SK-N-SH (cell line): ENCODE measurements at regions not wholly inside any gene's neighbourhood (a gene's known extent, or its start where the extent isn't known, plus 50 kb on each side); places are given as distances from the start of the nearest gene placed in this dataset.

Experiments
- CTCF ChIA-PET: fragments of 300-600, 350-600 bp; formaldehyde crosslinking; extraction: SDS; loops from one replicate; lab custom pipeline; 2021; lab: Yijun Ruan, JAX
- POLR2A ChIA-PET: fragments of 350-600 bp; sonication (Branson Sonifier 250); formaldehyde crosslinking; extraction: SDS; loops from one replicate; lab custom pipeline; 2020; ENCODE audit warnings: antibody characterized with exemption, inconsistent platforms; lab: Yijun Ruan, JAX
- DNase-seq: peaks from one replicate; pipeline ENCODE4 v3.0.0; 2012
- H2AFZ ChIP-seq: fragments of 200-600 bp; sonication (generic); 2 replicates; pipeline ENCODE4 v1.8.1; 2016; ENCODE audit warnings: antibody characterized with exemption, mild to moderate bottlenecking, low read depth
- H3F3A ChIP-seq: fragments of 200-600 bp; sonication (generic); replicated peaks from 2 replicates; pipeline ENCODE3; 2016; ENCODE audit warnings: antibody characterized with exemption, mild to moderate bottlenecking; ENCODE audit not compliant: insufficient read depth
- H3K27ac ChIP-seq, 2 experiments: fragments of 200-500 bp in 1 of 2; fragments of 200-600 bp in 1 of 2; sonication (Bioruptor generic) in 1 of 2; sonication (generic), shearing (Covaris generic) in 1 of 2; 2 replicates each; pipeline versions ENCODE4 v1.5.1 to v1.6.1; 2014 to 2016; ENCODE audit warnings: low read depth in 2 of 2, inconsistent platforms in 1 of 2, low read length in 1 of 2, mild to moderate bottlenecking in 1 of 2, mixed read lengths in 1 of 2
- H3K27me3 ChIP-seq: fragments of 200-600 bp; sonication (generic), shearing (Covaris generic); 2 replicates; pipeline ENCODE4 v1.6.1; 2016; ENCODE audit warnings: mixed run types; ENCODE audit not compliant: insufficient read depth
- H3K36me3 ChIP-seq, 2 experiments: fragments of 200-500 bp in 1 of 2; fragments of 200-600 bp in 1 of 2; sonication (Bioruptor generic) in 1 of 2; sonication (generic) in 1 of 2; replicated peaks in 1 of 2; 2 replicates each; pipeline versions ENCODE3 to v1.5.1; 2014 to 2016; ENCODE audit warnings: low read length in 1 of 2, mild to moderate bottlenecking in 1 of 2; ENCODE audit not compliant: insufficient read depth in 2 of 2, control insufficient read depth in 1 of 2
- H3K4me1 ChIP-seq, 2 experiments: fragments of 200-500 bp in 1 of 2; fragments of 200-600 bp in 1 of 2; sonication (Bioruptor generic) in 1 of 2; sonication (generic), shearing (Covaris generic) in 1 of 2; 2 replicates each; pipeline versions ENCODE4 v1.5.1 to v1.6.1; 2014 to 2016; ENCODE audit warnings: low read depth in 1 of 2, low read length in 1 of 2, mixed run types in 1 of 2; ENCODE audit not compliant: insufficient read depth in 2 of 2, control insufficient read depth in 1 of 2
- H3K4me2 ChIP-seq: fragments of 200-600 bp; sonication (generic), shearing (Covaris generic); 2 replicates; pipeline ENCODE4 v1.6.1; 2017; ENCODE audit warnings: mixed run types
- H3K4me3 ChIP-seq, 2 experiments: fragments of 200-500 bp in 1 of 2; fragments of 200-600 bp in 1 of 2; sonication (Bioruptor generic) in 1 of 2; sonication (generic), shearing (Covaris generic) in 1 of 2; 2 replicates each; pipeline versions ENCODE4 v1.5.1 to v1.8.1; 2014 to 2016; ENCODE audit warnings: low read depth in 2 of 2, inconsistent platforms in 1 of 2, low read length in 1 of 2, mild to moderate bottlenecking in 1 of 2, mixed read lengths in 1 of 2, moderate library complexity in 1 of 2
- H3K79me2 ChIP-seq: fragments of 200-600 bp; sonication (generic); 2 replicates; pipeline ENCODE4 v1.8.1; 2017; ENCODE audit warnings: mild to moderate bottlenecking; ENCODE audit not compliant: insufficient read depth
- H3K9ac ChIP-seq: fragments of 200-600 bp; sonication (generic); 2 replicates; pipeline ENCODE4 v1.6.1; 2017; ENCODE audit warnings: mixed run types
- H3K9me2 ChIP-seq: fragments of 200-600 bp; sonication (generic); 2 replicates; pipeline ENCODE4 v1.6.1; 2017; ENCODE audit warnings: mixed run types
- H3K9me3 ChIP-seq: fragments of 200-600 bp; sonication (generic); 2 replicates; pipeline ENCODE4 v1.6.1; 2017; ENCODE audit warnings: mixed run types, mild to moderate bottlenecking, moderate library complexity
- H4K20me1 ChIP-seq: fragments of 200-600 bp; sonication (generic); 2 replicates; pipeline ENCODE4 v1.6.1; 2017; ENCODE audit warnings: mild to moderate bottlenecking, mixed run types; ENCODE audit not compliant: insufficient read depth
- EZH2phosphoT487 ChIP-seq: fragments of 200-600 bp; sonication (generic); IDR thresholded peaks from 2 replicates; pipeline ENCODE4 v1.6.1; 2017; ENCODE audit warnings: low read depth, mixed run types, mild to moderate bottlenecking, antibody characterized with exemption, moderate library complexity, borderline replicate concordance
- FOSL2 ChIP-seq: IDR thresholded peaks from 2 replicates; pipeline ENCODE4 v1.4.0; 2012; ENCODE audit warnings: low read depth, mild to moderate bottlenecking, moderate library complexity, borderline replicate concordance
- GABPA ChIP-seq: IDR thresholded peaks from 2 replicates; pipeline ENCODE4 v1.4.0; 2012; ENCODE audit warnings: low read depth, mild to moderate bottlenecking
- GATA2 ChIP-seq: sonication (generic); formaldehyde crosslinking; IDR thresholded peaks from 2 replicates; pipeline ENCODE4 v1.5.0; 2020; ENCODE audit warnings: mild to moderate bottlenecking, missing genetic modification reagents
- MXI1 ChIP-seq: IDR thresholded peaks from 2 replicates; pipeline ENCODE4 v1.6.1; 2012; ENCODE audit warnings: mild to moderate bottlenecking, low read depth, low read length, improper control_type of control experiment
- NRF1 ChIP-seq: IDR thresholded peaks from 2 replicates; pipeline ENCODE4 v1.6.1; 2012; ENCODE audit warnings: low read depth, mild to moderate bottlenecking, low read length
- RAD21 ChIP-seq: IDR thresholded peaks from 2 replicates; pipeline ENCODE4 v1.6.1; 2012; ENCODE audit warnings: mild to moderate bottlenecking, low read length
- TCF12 ChIP-seq: IDR thresholded peaks from 2 replicates; pipeline ENCODE4 v1.4.0; 2012
- TEAD4 ChIP-seq: IDR thresholded peaks from 2 replicates; pipeline ENCODE4 v1.4.0; 2012; ENCODE audit warnings: mild to moderate bottlenecking, borderline replicate concordance; ENCODE audit not compliant: insufficient read depth
- YY1 ChIP-seq: IDR thresholded peaks from 2 replicates; pipeline ENCODE4 v1.4.0; 2012; ENCODE audit warnings: low read depth, mild to moderate bottlenecking
- WGBS: methylation state at CpG from one replicate; pipeline ENCODE4 v1.1.6; 2017; ENCODE audit warnings: low lambda C conversion rate; 5-methylcytosine and 5-hydroxymethylcytosine counted together
- TF ChIP-seq, protein P1 (sequence below): fragments of 200-600 bp; sonication (generic); IDR thresholded peaks from 2 replicates; pipeline ENCODE4 v1.6.1; 2017; ENCODE audit warnings: antibody characterized with exemption, mild to moderate bottlenecking, moderate library complexity
- TF ChIP-seq, protein P2 (sequence below): IDR thresholded peaks from 2 replicates; pipeline ENCODE4 v1.6.1; 2012; ENCODE audit warnings: mild to moderate bottlenecking, low read depth, low read length, moderate library complexity
- TF ChIP-seq, protein P3 (sequence below): fragments of 150-350 bp; IDR thresholded peaks from 2 replicates; pipeline ENCODE4 v1.6.1; 2017; ENCODE audit warnings: antibody characterized with exemption, low read length, low read depth, borderline replicate concordance

DNA sequence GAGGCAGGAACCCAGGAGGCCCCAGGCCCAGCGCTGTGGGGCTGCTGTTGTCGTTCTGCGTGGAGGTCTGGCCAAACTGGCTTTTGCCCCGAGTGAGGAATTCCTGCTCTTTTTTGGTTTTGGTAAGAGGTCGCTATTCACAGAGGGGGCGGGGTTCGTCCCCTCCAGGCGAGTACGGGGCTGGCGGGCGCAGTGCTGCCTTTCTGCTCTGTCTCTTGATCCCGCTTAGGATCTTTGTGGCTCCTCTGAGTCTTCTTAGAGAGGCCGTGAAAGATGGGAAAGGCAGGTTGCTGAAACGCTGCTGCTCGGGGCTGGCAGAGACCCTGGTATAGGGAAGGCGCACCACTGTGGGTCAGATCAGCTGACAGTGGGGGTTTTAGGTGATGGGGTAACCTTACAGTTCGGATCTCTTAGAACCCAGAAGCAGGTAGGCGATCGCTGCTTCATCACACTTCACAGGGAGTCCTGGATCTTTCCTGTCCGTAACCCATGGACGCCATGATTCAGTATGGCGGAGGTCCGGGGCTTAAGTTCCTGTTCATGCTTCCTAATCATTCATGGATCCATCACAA is 136.7 kb downstream of the KIF20B start:
- Histone ChIP-seq H3K27me3 (peaks cover 21% of the 10 kb centered on the region; the same call in 1 of the 2 replicates), H2AFZ (no peak overlapping the region), H3F3A (no peaks in the 10 kb centered on the region), H4K20me1 (no peaks in the 10 kb centered on the region), H3K79me2 (no peaks in the 10 kb centered on the region), H3K4me1 (no peaks in the 10 kb centered on the region; a peak in 1 of 4 replicates)
- peak; percentile 17 for DNase-seq
- POLR2A ChIA-PET = no interaction called here
- TF ChIP-seq, protein P1, sequence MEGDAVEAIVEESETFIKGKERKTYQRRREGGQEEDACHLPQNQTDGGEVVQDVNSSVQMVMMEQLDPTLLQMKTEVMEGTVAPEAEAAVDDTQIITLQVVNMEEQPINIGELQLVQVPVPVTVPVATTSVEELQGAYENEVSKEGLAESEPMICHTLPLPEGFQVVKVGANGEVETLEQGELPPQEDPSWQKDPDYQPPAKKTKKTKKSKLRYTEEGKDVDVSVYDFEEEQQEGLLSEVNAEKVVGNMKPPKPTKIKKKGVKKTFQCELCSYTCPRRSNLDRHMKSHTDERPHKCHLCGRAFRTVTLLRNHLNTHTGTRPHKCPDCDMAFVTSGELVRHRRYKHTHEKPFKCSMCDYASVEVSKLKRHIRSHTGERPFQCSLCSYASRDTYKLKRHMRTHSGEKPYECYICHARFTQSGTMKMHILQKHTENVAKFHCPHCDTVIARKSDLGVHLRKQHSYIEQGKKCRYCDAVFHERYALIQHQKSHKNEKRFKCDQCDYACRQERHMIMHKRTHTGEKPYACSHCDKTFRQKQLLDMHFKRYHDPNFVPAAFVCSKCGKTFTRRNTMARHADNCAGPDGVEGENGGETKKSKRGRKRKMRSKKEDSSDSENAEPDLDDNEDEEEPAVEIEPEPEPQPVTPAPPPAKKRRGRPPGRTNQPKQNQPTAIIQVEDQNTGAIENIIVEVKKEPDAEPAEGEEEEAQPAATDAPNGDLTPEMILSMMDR = no peak
- TF ChIP-seq FOSL2 (no peak), GATA2 (CRISPR knock-in tag) (no peak), GABPA (no peak), MXI1 (no peak)
- TF ChIP-seq, all 33 proteins: peak for 0
- Histone ChIP-seq H3K9me2 (no peaks in the 10 kb centered on the region), H3K9me3 (no peaks in the 10 kb centered on the region), H3K4me3 (no peak overlapping the region), H3K9ac (no peak overlapping the region), H3K27ac (no peak overlapping the region), H3K36me3 (no peaks in the 10 kb centered on the region), H3K4me2 (no peak overlapping the region)
- CTCF ChIA-PET = interaction anchor here (1.0 kb wide), 1 partner anchor 22 kb away, joined by 3 read pairs; no protein-coding TSS in a partner anchor
- 83% methylated on average over 23 of the region's 23 CpGs for WGBS

DNA sequence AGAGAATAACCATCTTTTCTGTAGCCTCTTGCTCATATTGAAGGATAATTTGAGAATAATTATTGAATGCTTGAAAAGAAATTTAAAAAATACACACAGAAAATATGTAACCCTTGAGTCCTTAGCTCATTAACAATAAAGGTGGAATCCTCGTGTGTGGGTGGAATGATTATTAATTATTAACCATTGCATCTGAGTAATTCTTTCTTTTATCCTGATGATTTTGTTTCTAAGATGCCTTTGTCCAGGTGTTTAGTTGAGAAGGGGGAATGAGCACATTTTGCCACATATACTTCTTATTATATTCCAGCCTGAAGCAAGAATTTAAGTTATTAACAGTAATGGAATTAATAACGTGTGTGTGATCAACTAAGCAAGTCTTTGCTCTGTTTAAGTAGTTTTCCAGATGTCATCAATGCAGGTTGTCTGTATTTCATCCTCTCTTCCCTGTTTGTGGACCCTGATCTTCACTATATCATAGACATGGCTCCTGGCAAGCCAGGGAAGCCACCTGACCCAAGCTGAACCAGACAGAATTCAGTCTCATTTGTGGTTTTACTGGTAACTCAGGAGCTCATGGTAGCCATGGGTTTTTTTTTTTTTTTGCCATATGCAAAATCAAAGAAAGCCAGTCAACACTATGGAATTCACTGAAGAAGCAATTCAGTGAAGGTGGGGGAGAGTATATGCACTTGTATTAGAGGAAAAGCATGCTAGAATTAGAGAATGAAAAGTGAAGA is 144.3 kb downstream of the KIF20B start:
- no peaks in the 10 kb centered on the region for H3K36me3 ChIP-seq
- H3K27ac ChIP-seq = no peak overlapping the region
- peaks cover 12% of the 10 kb centered on the region; the same call in 1 of the 2 replicates for H3K27me3 ChIP-seq
- no peaks in the 10 kb centered on the region for H3K9me3 ChIP-seq
- CTCF ChIA-PET = interaction anchor here (1.0 kb wide), 1 partner anchor 8 kb away, joined by 3 read pairs; no protein-coding TSS in a partner anchor
- no peak for DNase-seq
- POLR2A ChIA-PET = no interaction called here
- no peak overlapping the region for H3K4me3 ChIP-seq
- no peak overlapping the region for H3K4me2 ChIP-seq
- no peak overlapping the region for H3K9ac ChIP-seq
- H2AFZ ChIP-seq = no peak overlapping the region
- H4K20me1 ChIP-seq = no peaks in the 10 kb centered on the region
- no peak for TF ChIP-seq RAD21
- TF ChIP-seq TEAD4 = no peak
- TF ChIP-seq TCF12 = no peak
- no peak for TF ChIP-seq YY1
- no peaks in the 10 kb centered on the region for H3K79me2 ChIP-seq
- H3K4me1 ChIP-seq = no peaks in the 10 kb centered on the region
- 0% methylated on average over 2 of the region's 2 CpGs for WGBS
- no peaks in the 10 kb centered on the region for H3K9me2 ChIP-seq
- H3F3A ChIP-seq = no peaks in the 10 kb centered on the region

DNA sequence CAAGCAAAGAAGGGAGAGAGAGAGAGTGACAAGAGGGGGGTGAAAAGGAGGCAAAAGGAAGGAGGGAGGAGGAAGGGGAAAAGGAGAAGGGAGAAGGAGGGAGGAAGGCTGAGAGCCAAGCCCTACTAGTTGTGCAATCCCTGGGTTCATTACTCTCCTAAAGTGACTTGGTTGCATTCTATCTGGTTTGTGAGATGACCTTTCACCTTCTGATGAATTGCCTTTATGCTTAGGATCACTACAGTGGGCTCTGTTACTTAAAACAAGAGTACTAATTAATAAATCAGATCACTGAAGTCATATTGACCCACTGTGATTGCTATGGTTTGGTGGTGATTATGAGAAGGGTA is 144.9 kb downstream of the KIF20B start:
- no peak for DNase-seq
- Histone ChIP-seq H3K4me2 (no peak overlapping the region), H3K79me2 (no peaks in the 10 kb centered on the region), H3K27ac (no peak overlapping the region), H3K4me1 (no peaks in the 10 kb centered on the region), H3K36me3 (no peaks in the 10 kb centered on the region), H3K9ac (no peak overlapping the region), H3F3A (no peaks in the 10 kb centered on the region), H3K9me3 (no peaks in the 10 kb centered on the region), H3K27me3 (peaks cover 12% of the 10 kb centered on the region; the same call in 1 of the 2 replicates), H3K9me2 (no peaks in the 10 kb centered on the region), H4K20me1 (no peaks in the 10 kb centered on the region), H3K4me3 (no peak overlapping the region), H2AFZ (no peak overlapping the region)
- ChIA-PET CTCF (no interaction called here), POLR2A (no interaction called here)
- TF ChIP-seq EZH2phosphoT487 = no peak
- TF ChIP-seq YY1 = no peak
- TF ChIP-seq, protein P2, sequence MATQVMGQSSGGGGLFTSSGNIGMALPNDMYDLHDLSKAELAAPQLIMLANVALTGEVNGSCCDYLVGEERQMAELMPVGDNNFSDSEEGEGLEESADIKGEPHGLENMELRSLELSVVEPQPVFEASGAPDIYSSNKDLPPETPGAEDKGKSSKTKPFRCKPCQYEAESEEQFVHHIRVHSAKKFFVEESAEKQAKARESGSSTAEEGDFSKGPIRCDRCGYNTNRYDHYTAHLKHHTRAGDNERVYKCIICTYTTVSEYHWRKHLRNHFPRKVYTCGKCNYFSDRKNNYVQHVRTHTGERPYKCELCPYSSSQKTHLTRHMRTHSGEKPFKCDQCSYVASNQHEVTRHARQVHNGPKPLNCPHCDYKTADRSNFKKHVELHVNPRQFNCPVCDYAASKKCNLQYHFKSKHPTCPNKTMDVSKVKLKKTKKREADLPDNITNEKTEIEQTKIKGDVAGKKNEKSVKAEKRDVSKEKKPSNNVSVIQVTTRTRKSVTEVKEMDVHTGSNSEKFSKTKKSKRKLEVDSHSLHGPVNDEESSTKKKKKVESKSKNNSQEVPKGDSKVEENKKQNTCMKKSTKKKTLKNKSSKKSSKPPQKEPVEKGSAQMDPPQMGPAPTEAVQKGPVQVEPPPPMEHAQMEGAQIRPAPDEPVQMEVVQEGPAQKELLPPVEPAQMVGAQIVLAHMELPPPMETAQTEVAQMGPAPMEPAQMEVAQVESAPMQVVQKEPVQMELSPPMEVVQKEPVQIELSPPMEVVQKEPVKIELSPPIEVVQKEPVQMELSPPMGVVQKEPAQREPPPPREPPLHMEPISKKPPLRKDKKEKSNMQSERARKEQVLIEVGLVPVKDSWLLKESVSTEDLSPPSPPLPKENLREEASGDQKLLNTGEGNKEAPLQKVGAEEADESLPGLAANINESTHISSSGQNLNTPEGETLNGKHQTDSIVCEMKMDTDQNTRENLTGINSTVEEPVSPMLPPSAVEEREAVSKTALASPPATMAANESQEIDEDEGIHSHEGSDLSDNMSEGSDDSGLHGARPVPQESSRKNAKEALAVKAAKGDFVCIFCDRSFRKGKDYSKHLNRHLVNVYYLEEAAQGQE = no peak
- TF ChIP-seq TCF12 = no peak
- no peak for TF ChIP-seq FOSL2
- TF ChIP-seq NRF1 = no peak
- no peak for TF ChIP-seq RAD21
- no peak for TF ChIP-seq GABPA
- TF ChIP-seq, protein P3, sequence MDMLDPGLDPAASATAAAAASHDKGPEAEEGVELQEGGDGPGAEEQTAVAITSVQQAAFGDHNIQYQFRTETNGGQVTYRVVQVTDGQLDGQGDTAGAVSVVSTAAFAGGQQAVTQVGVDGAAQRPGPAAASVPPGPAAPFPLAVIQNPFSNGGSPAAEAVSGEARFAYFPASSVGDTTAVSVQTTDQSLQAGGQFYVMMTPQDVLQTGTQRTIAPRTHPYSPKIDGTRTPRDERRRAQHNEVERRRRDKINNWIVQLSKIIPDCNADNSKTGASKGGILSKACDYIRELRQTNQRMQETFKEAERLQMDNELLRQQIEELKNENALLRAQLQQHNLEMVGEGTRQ = no peak
